ENCODE measurements at regions not wholly inside any gene's neighbourhood (a gene's known extent, or its start where the extent isn't known, plus 50 kb on each side); places are given as distances from the start of the nearest gene placed in this dataset.

GRCh38 chr2:34373586-34374233 lies 774.6 kb upstream of the FAM98A start:
- no peaks in the 10 kb centered on the region for H3K9me3 ChIP-seq (ENCODE audit: insufficient read depth, low read depth, low read length)
- H3K79me2 ChIP-seq (ENCODE audit: insufficient read depth, low read length) = no peaks in the 10 kb centered on the region
- H3K4me3 ChIP-seq (ENCODE audit: insufficient read depth, low read depth, low read length) = no peak overlapping the region
- H3K4me2 ChIP-seq (ENCODE audit: low read length) = no peak overlapping the region
- H3K27ac ChIP-seq (ENCODE audit: low read depth, low read length) = no peak overlapping the region
- no peaks in the 10 kb centered on the region for H3K36me3 ChIP-seq (ENCODE audit: insufficient read depth, low read length)
- no peaks in the 10 kb centered on the region for H3K27me3 ChIP-seq (ENCODE audit: insufficient read depth, low read length)
- H3K36me3 Mint-ChIP-seq (ENCODE audit: low read depth, unreplicated experiment) = no peaks in the 10 kb centered on the region
- H3K4me3 Mint-ChIP-seq (ENCODE audit: unreplicated experiment) = no peak overlapping the region
- no peak for TF ChIP-seq CTCF (IDR thresholded peaks at IDR 0.05; ENCODE audit: insufficient read depth, low read depth, low read length)
- no peak for TF ChIP-seq EZH2 (IDR thresholded peaks at IDR 0.05; ENCODE audit: insufficient read depth, low read length)
- no peak overlapping the region for H3K9ac ChIP-seq (ENCODE audit: low read length)
- H2AFZ ChIP-seq (ENCODE audit: low read depth, low read length) = no peak overlapping the region
- no peaks in the 10 kb centered on the region for H3K9me3 Mint-ChIP-seq (ENCODE audit: unreplicated experiment)
- no peaks in the 10 kb centered on the region for H3K4me1 ChIP-seq (ENCODE audit: insufficient read depth, low read length)
- no peak for FAIRE-seq
- no peaks in the 10 kb centered on the region for H3K4me1 Mint-ChIP-seq (ENCODE audit: low read depth, unreplicated experiment)
- H4K20me1 ChIP-seq (ENCODE audit: insufficient read depth, low read length) = no peaks in the 10 kb centered on the region
- H3K27me3 Mint-ChIP-seq (ENCODE audit: low read depth, unreplicated experiment) = no peaks in the 10 kb centered on the region
- no peak for DNase-seq (ENCODE audit: low read depth)
- no peak overlapping the region for H3K27ac Mint-ChIP-seq (ENCODE audit: unreplicated experiment)

- H3K4me3 Mint-ChIP-seq (ENCODE audit: unreplicated experiment) = no peak overlapping the region
- Histone ChIP-seq H3K27ac (ENCODE audit: low read depth, low read length) (no peak overlapping the region), H3K4me3 (ENCODE audit: insufficient read depth, low read depth, low read length) (no peak overlapping the region), H3K27me3 (ENCODE audit: insufficient read depth, low read length) (no peaks in the 10 kb centered on the region), H3K79me2 (ENCODE audit: insufficient read depth, low read length) (no peaks in the 10 kb centered on the region), H4K20me1 (ENCODE audit: insufficient read depth, low read length) (no peaks in the 10 kb centered on the region), H3K36me3 (ENCODE audit: insufficient read depth, low read length) (no peaks in the 10 kb centered on the region), H3K4me1 (ENCODE audit: insufficient read depth, low read length) (no peaks in the 10 kb centered on the region), H3K4me2 (ENCODE audit: low read length) (no peak overlapping the region), H3K9ac (ENCODE audit: low read length) (no peak overlapping the region), H3K9me3 (ENCODE audit: insufficient read depth, low read depth, low read length) (no peaks in the 10 kb centered on the region), H2AFZ (ENCODE audit: low read depth, low read length) (no peak overlapping the region)
- no peaks in the 10 kb centered on the region for H3K4me1 Mint-ChIP-seq (ENCODE audit: low read depth, unreplicated experiment)
- TF ChIP-seq EZH2 (IDR thresholded peaks at IDR 0.05; ENCODE audit: insufficient read depth, low read length) (no peak), CTCF (IDR thresholded peaks at IDR 0.05; ENCODE audit: insufficient read depth, low read depth, low read length) (no peak)
- H3K9me3 Mint-ChIP-seq (ENCODE audit: unreplicated experiment) = no peaks in the 10 kb centered on the region
- no peaks in the 10 kb centered on the region for H3K36me3 Mint-ChIP-seq (ENCODE audit: low read depth, unreplicated experiment)
- DNase-seq (ENCODE audit: low read depth) (no peak), FAIRE-seq (no peak)
- H3K27ac Mint-ChIP-seq (ENCODE audit: unreplicated experiment) = no peak overlapping the region
- no peaks in the 10 kb centered on the region for H3K27me3 Mint-ChIP-seq (ENCODE audit: low read depth, unreplicated experiment)
These were observed 773.9 kb upstream of the FAM98A start for GRCh38 chr2:34372967-34373366.

GRCh38 chr2:34371711-34372110 lies 772.6 kb upstream of the FAM98A start:
- no peaks in the 10 kb centered on the region for H3K36me3 Mint-ChIP-seq (ENCODE audit: low read depth, unreplicated experiment)
- no peak for FAIRE-seq
- H3K4me1 Mint-ChIP-seq (ENCODE audit: low read depth, unreplicated experiment) = peaks cover 2% of the 10 kb centered on the region
- H3K4me3 Mint-ChIP-seq (ENCODE audit: unreplicated experiment) = no peak overlapping the region
- no peaks in the 10 kb centered on the region for H3K4me1 ChIP-seq (ENCODE audit: insufficient read depth, low read length)
- H3K9ac ChIP-seq (ENCODE audit: low read length) = no peak overlapping the region
- H3K4me3 ChIP-seq (ENCODE audit: insufficient read depth, low read depth, low read length) = no peak overlapping the region
- H3K27ac ChIP-seq (ENCODE audit: low read depth, low read length) = no peak overlapping the region
- no peaks in the 10 kb centered on the region for H3K9me3 ChIP-seq (ENCODE audit: insufficient read depth, low read depth, low read length)
- H3K36me3 ChIP-seq (ENCODE audit: insufficient read depth, low read length) = no peaks in the 10 kb centered on the region
- no peaks in the 10 kb centered on the region for H3K9me3 Mint-ChIP-seq (ENCODE audit: unreplicated experiment)
- H2AFZ ChIP-seq (ENCODE audit: low read depth, low read length) = no peak overlapping the region
- no peaks in the 10 kb centered on the region for H4K20me1 ChIP-seq (ENCODE audit: insufficient read depth, low read length)
- no peak overlapping the region for H3K27ac Mint-ChIP-seq (ENCODE audit: unreplicated experiment)
- no peak for DNase-seq (ENCODE audit: low read depth)
- TF ChIP-seq EZH2 (IDR thresholded peaks at IDR 0.05; ENCODE audit: insufficient read depth, low read length) (no peak), CTCF (IDR thresholded peaks at IDR 0.05; ENCODE audit: insufficient read depth, low read depth, low read length) (no peak)
- H3K79me2 ChIP-seq (ENCODE audit: insufficient read depth, low read length) = no peaks in the 10 kb centered on the region
- no peaks in the 10 kb centered on the region for H3K27me3 Mint-ChIP-seq (ENCODE audit: low read depth, unreplicated experiment)
- no peak overlapping the region for H3K4me2 ChIP-seq (ENCODE audit: low read length)
- no peaks in the 10 kb centered on the region for H3K27me3 ChIP-seq (ENCODE audit: insufficient read depth, low read length)
